Activated T-helper 2 cell treated with anti-CD3 and anti-CD28 coated beads, Interferon-gamma antibody, Interleukin-2, Interleukin-4, amounts not matched to agents 10 μg/mL and 5 μg/mL and 100 μg/mL, durations not matched to agents 14 hours and 24 hours and 36 hours (primary cell): ENCODE measurements at regions not wholly inside any gene's neighbourhood (a gene's known extent, or its start where the extent isn't known, plus 50 kb on each side); places are given as distances from the start of the nearest gene placed in this dataset.

Experiments used
- DNase-seq: peaks from one replicate; pipeline ENCODE4 v3.0.0; 2021; ENCODE audit warnings: low spot score
- H3K27ac Mint-ChIP-seq: one replicate; pipeline ENCODE4 v1.8.0; 2021; ENCODE audit warnings: mixed read lengths
- H3K27me3 Mint-ChIP-seq: one replicate; pipeline ENCODE4 v1.8.0; 2021; ENCODE audit warnings: low read depth, mixed read lengths
- H3K36me3 Mint-ChIP-seq: one replicate; pipeline ENCODE4 v1.8.0; 2021; ENCODE audit warnings: low read depth, mixed read lengths
- H3K4me1 Mint-ChIP-seq: one replicate; pipeline ENCODE4 v1.8.0; 2021; ENCODE audit warnings: low read depth, mixed read lengths
- H3K4me3 Mint-ChIP-seq: one replicate; pipeline ENCODE4 v1.8.0; 2021; ENCODE audit warnings: low read depth, mild to moderate bottlenecking, moderate library complexity, mixed read lengths
- H3K9me3 Mint-ChIP-seq: one replicate; pipeline ENCODE4 v1.8.0; 2021; ENCODE audit warnings: mixed read lengths
- intact Hi-C: fragments of 100-400 bp; cut with micrococcal nuclease; formaldehyde crosslinking; loops from one replicate; pipeline ENCODE4 v1.15.1; 2023

DNA sequence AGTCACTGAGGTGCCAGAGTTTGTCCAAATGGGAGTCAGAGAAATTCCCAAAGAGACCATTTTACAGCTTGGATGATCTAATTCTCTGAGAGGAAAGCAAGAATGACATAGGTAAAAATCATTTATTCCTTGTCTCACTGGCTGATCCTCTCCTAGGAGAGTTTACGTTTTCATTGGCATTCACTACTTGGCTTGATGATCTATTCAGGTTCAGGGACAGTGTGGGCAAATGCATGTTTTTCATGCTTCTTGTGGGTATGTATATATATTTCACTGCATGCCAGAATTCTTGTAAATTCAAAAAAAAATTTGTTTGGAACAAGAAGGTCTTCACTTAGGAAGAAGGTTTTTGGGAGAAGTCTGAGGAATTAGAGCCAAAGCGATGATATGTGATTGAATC, 403.4 kb upstream of the JAG1 start:
- Mint-ChIP-seq H3K36me3 (no peaks in the 10 kb centered on the region), H3K27me3 (no peaks in the 10 kb centered on the region), H3K4me3 (no peak overlapping the region), H3K27ac (no peak overlapping the region), H3K4me1 (no peaks in the 10 kb centered on the region), H3K9me3 (peaks cover under 1% of the 10 kb centered on the region)
- no peak for DNase-seq
- intact Hi-C loops, result no loop called here

GRCh38 chr20:11080010-11080409, 406.2 kb upstream of the JAG1 start:
- no peaks in the 10 kb centered on the region for H3K9me3 Mint-ChIP-seq
- H3K27me3 Mint-ChIP-seq, result no peaks in the 10 kb centered on the region
- DNase-seq, result no peak
- no peaks in the 10 kb centered on the region for H3K36me3 Mint-ChIP-seq
- intact Hi-C loops, result no loop called here
- H3K4me3 Mint-ChIP-seq, result no peak overlapping the region
- no peak overlapping the region for H3K27ac Mint-ChIP-seq
- H3K4me1 Mint-ChIP-seq, result no peaks in the 10 kb centered on the region

DNA sequence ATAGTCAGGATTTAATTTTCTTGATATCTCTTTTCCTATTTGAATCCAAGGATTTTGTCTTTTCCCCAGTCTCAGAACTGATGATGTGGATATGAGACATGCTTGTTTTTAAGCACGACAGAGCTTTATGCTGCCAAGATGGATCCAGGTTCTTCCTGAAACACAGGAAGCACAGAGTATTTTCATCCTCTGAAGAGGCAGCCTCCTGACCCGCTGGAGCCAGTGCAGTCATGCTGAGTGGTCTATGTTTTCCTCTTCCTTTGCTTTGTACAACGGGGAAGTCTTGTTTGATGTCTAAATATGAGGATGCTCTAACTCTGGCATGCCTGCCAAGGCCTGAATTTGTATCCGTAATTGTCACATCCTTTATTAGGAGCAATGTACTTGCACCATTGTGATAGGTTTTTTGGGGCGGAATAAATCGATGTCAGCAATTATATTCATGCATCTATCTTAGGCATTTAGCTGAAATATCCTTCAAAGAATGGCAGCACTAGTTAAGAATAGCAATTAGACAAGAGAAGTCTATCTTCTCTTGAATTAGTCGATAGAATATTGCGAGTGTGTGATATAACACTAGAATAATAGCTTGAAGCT, 407.1 kb upstream of the JAG1 start:
- H3K27me3 Mint-ChIP-seq, result no peaks in the 10 kb centered on the region
- H3K9me3 Mint-ChIP-seq, result no peaks in the 10 kb centered on the region
- no peaks in the 10 kb centered on the region for H3K4me1 Mint-ChIP-seq
- no peak overlapping the region for H3K27ac Mint-ChIP-seq
- no peak for DNase-seq
- no peaks in the 10 kb centered on the region for H3K36me3 Mint-ChIP-seq
- intact Hi-C loops, result no loop called here
- H3K4me3 Mint-ChIP-seq, result no peak overlapping the region

GRCh38 chr20:11083841-11084240, 410.0 kb upstream of the JAG1 start:
- Mint-ChIP-seq H3K4me1 (no peaks in the 10 kb centered on the region), H3K4me3 (no peak overlapping the region), H3K27ac (no peak overlapping the region), H3K36me3 (no peaks in the 10 kb centered on the region), H3K27me3 (no peaks in the 10 kb centered on the region), H3K9me3 (peaks cover 4% of the 10 kb centered on the region)
- intact Hi-C loops, result no loop called here
- DNase-seq, result no peak

DNA sequence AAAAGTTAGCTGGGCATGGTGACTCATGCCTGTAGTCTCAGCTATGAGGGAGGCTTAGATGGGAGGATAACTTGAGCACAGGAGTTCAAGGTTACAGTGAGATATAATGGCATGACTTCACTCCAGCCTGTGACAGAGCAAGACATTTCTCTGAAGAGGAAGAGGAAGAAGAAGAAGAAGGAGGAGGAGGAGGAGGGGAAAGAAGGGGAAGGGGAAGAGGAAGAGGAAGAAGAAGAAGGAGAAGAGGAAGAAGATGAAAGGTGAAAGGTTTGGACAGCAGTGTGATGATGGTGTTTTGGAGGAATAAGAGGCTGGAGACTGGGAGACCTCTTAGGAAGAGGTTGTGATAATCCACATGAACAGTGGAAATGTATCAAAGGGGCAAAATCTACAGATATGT, 410.7 kb upstream of the JAG1 start:
- no peak overlapping the region for H3K4me3 Mint-ChIP-seq
- H3K4me1 Mint-ChIP-seq, result no peaks in the 10 kb centered on the region
- DNase-seq, result no peak
- no peaks in the 10 kb centered on the region for H3K36me3 Mint-ChIP-seq
- peaks cover 4% of the 10 kb centered on the region for H3K9me3 Mint-ChIP-seq
- H3K27me3 Mint-ChIP-seq, result no peaks in the 10 kb centered on the region
- intact Hi-C loops, result no loop called here
- H3K27ac Mint-ChIP-seq, result no peak overlapping the region

DNA sequence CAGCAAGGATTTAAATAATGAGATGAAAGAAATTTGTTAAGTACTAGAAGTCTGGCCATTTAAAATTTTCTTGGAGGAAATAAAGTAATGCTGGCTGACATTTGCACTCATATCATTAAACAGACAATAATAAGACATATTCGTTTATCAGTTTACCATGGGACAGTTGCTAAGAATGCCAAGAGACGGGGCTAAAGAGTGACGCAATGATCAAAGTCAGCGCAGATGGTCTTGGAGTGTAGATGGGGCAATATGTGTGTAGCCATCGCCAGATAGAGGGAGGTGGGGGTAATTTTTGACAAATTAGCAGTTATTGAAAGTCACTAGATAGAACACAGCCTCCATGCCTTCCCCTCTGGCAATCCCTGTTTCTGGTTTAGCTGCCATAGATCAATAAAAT, 413.2 kb upstream of the JAG1 start:
- H3K27me3 Mint-ChIP-seq, result no peaks in the 10 kb centered on the region
- intact Hi-C loops, result no loop called here
- DNase-seq, result no peak
- H3K9me3 Mint-ChIP-seq, result peaks cover 4% of the 10 kb centered on the region
- no peak overlapping the region for H3K4me3 Mint-ChIP-seq
- H3K4me1 Mint-ChIP-seq, result no peaks in the 10 kb centered on the region
- H3K27ac Mint-ChIP-seq, result no peak overlapping the region
- H3K36me3 Mint-ChIP-seq, result no peaks in the 10 kb centered on the region

- no peak overlapping the region for H3K4me3 Mint-ChIP-seq
- H3K4me1 Mint-ChIP-seq, result no peaks in the 10 kb centered on the region
- H3K27ac Mint-ChIP-seq, result no peak overlapping the region
- H3K36me3 Mint-ChIP-seq, result no peaks in the 10 kb centered on the region
- peaks cover 4% of the 10 kb centered on the region for H3K9me3 Mint-ChIP-seq
- DNase-seq, result no peak
- intact Hi-C loops, result no loop called here
- no peaks in the 10 kb centered on the region for H3K27me3 Mint-ChIP-seq
These were observed 417.0 kb upstream of the JAG1 start for GRCh38 chr20:11090751-11091150.

DNA sequence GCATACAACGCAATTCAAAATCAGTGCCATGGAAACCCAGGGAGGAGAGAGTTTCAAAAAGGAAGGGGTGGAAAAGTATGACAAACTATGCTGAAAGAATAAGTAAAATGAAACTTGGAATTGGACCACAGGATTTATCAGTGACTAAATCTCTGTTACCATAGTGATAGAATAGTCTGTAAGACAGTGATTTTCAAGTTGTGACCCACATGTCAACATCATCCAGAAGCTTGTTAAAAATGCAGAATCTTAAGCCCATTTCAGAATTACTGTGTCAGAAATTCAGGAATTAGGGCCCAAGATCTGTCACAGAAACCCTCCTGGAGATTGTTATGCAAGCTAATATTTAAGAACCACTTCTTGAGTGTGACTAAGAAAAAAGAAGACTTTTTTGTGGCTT, 417.7 kb upstream of the JAG1 start:
- H3K27ac Mint-ChIP-seq, result no peak overlapping the region
- H3K27me3 Mint-ChIP-seq, result no peaks in the 10 kb centered on the region
- no peak for DNase-seq
- intact Hi-C loops, result no loop called here
- H3K9me3 Mint-ChIP-seq, result peaks cover 4% of the 10 kb centered on the region
- H3K36me3 Mint-ChIP-seq, result no peaks in the 10 kb centered on the region
- no peaks in the 10 kb centered on the region for H3K4me1 Mint-ChIP-seq
- no peak overlapping the region for H3K4me3 Mint-ChIP-seq

- intact Hi-C loops, result no loop called here
- Mint-ChIP-seq H3K36me3 (no peaks in the 10 kb centered on the region), H3K27ac (no peak overlapping the region), H3K4me1 (no peaks in the 10 kb centered on the region), H3K27me3 (no peaks in the 10 kb centered on the region), H3K9me3 (peaks cover 4% of the 10 kb centered on the region), H3K4me3 (no peak overlapping the region)
- no peak for DNase-seq
These were observed 418.4 kb upstream of the JAG1 start for GRCh38 chr20:11092151-11092550.

DNA sequence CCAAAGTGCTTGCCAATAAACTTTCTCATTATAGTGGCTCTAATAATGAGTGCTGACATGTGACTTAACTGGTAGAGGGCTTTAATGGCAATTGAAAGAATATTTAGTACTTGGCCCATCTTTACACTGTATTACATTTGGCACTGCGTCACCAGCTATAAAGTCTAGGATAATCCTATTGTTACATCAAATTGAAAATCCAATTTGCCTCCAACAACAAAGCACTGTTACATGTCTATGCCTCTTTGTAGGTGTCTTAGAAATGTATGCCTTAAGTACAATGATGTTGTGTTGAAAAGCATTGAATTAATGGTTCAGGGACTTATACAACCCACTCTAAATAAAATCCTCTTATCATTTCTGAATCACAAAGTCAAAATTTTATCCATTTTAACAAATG, 420.4 kb upstream of the JAG1 start:
- intact Hi-C loops, result no loop called here
- Mint-ChIP-seq H3K27ac (no peak overlapping the region), H3K4me1 (no peaks in the 10 kb centered on the region), H3K36me3 (no peaks in the 10 kb centered on the region), H3K27me3 (no peaks in the 10 kb centered on the region), H3K9me3 (peaks cover 4% of the 10 kb centered on the region), H3K4me3 (no peak overlapping the region)
- DNase-seq, result no peak

- no peaks in the 10 kb centered on the region for H3K4me1 Mint-ChIP-seq
These were observed 420.9 kb upstream of the JAG1 start for GRCh38 chr20:11094711-11095110.

GRCh38 chr20:11098888-11099287, 425.1 kb upstream of the JAG1 start:
- Mint-ChIP-seq H3K27me3 (no peaks in the 10 kb centered on the region), H3K4me1 (no peaks in the 10 kb centered on the region), H3K4me3 (no peak overlapping the region), H3K27ac (no peak overlapping the region), H3K36me3 (no peaks in the 10 kb centered on the region), H3K9me3 (peaks cover 25% of the 10 kb centered on the region)
- intact Hi-C loops, result no loop called here
- DNase-seq, result no peak

More at GRCh38 chr20:11094711-11095110, 420.9 kb upstream of the JAG1 start:
- H3K36me3 Mint-ChIP-seq, result no peaks in the 10 kb centered on the region
- intact Hi-C loops, result no loop called here
- DNase-seq, result no peak
- H3K27me3 Mint-ChIP-seq, result no peaks in the 10 kb centered on the region
- no peak overlapping the region for H3K4me3 Mint-ChIP-seq
- no peak overlapping the region for H3K27ac Mint-ChIP-seq
- peaks cover 4% of the 10 kb centered on the region for H3K9me3 Mint-ChIP-seq

- Mint-ChIP-seq H3K36me3 (no peaks in the 10 kb centered on the region), H3K9me3 (peaks cover 33% of the 10 kb centered on the region), H3K4me3 (no peak overlapping the region), H3K27me3 (no peaks in the 10 kb centered on the region), H3K4me1 (no peaks in the 10 kb centered on the region), H3K27ac (no peak overlapping the region)
- DNase-seq, result no peak
- intact Hi-C loops, result no loop called here
These were observed 427.4 kb upstream of the JAG1 start for GRCh38 chr20:11101243-11101642.

- H3K4me1 Mint-ChIP-seq, result no peaks in the 10 kb centered on the region
- intact Hi-C loops, result no loop called here
- H3K27me3 Mint-ChIP-seq, result no peaks in the 10 kb centered on the region
- H3K36me3 Mint-ChIP-seq, result no peaks in the 10 kb centered on the region
- no peak overlapping the region for H3K27ac Mint-ChIP-seq
- no peak for DNase-seq
- peaks cover 33% of the 10 kb centered on the region for H3K9me3 Mint-ChIP-seq
- H3K4me3 Mint-ChIP-seq, result no peak overlapping the region
These were observed 427.9 kb upstream of the JAG1 start for GRCh38 chr20:11101696-11102095.
